ENCODE measurements at regions not wholly inside any gene's neighbourhood (a gene's known extent, or its start where the extent isn't known, plus 50 kb on each side); places are given as distances from the start of the nearest gene placed in this dataset.

- Histone ChIP-seq H3K27ac (replicated peaks in 1 of 4) (no peak overlapping the region), H3K9me3 (no peaks in the 10 kb centered on the region), H3K36me3 (no peaks in the 10 kb centered on the region), H3K27me3 (no peaks in the 10 kb centered on the region), H3K4me3 (no peak overlapping the region), H3K4me1 (peaks cover 4 to 12% (median 9%) of the 10 kb centered on the region in 4 donors)
- intact Hi-C loops (cut with DNase I) = no loop called here
- TF ChIP-seq CTCF (IDR thresholded peaks at IDR 0.05) = no peak
- TF ChIP-seq POLR2AphosphoS5 (IDR thresholded peaks at IDR 0.05) = no peak
- no peak for TF ChIP-seq POLR2A (IDR thresholded peaks at IDR 0.05; ENCODE audit: low read depth)
- no peak for TF ChIP-seq EP300 (IDR thresholded peaks at IDR 0.05)
- WGBS = 68% methylated on average over 5 of the region's 5 CpGs
- DNase-seq (ENCODE audit: extremely low spot score) = no peak
Measured at GRCh38 chr9:86459599-86460155, 105.5 kb upstream of the TUT7 start.

- Histone ChIP-seq H3K4me1 (peaks cover 4 to 16% (median 14%) of the 10 kb centered on the region in 4 donors), H3K9me3 (no peaks in the 10 kb centered on the region), H3K4me3 (no peak overlapping the region), H3K27ac (replicated peaks in 1 of 4) (no peak overlapping the region), H3K27me3 (no peaks in the 10 kb centered on the region), H3K36me3 (no peaks in the 10 kb centered on the region)
- intact Hi-C loops (cut with DNase I) = no loop called here
- no peak for DNase-seq (ENCODE audit: extremely low spot score)
- no peak for TF ChIP-seq POLR2AphosphoS5 (IDR thresholded peaks at IDR 0.05)
- no peak for TF ChIP-seq EP300 (IDR thresholded peaks at IDR 0.05)
- no peak for TF ChIP-seq POLR2A (IDR thresholded peaks at IDR 0.05; ENCODE audit: low read depth)
- TF ChIP-seq CTCF (IDR thresholded peaks at IDR 0.05) = no peak
Measured at GRCh38 chr9:86459191-86459590, 105.0 kb upstream of the TUT7 start.

- Histone ChIP-seq H3K9me3 (no peaks in the 10 kb centered on the region), H3K4me1 (peaks cover 4 to 22% (median 18%) of the 10 kb centered on the region in 4 donors), H3K27ac (replicated peaks in 1 of 4) (no peak overlapping the region), H3K27me3 (no peaks in the 10 kb centered on the region), H3K36me3 (no peaks in the 10 kb centered on the region), H3K4me3 (no peak overlapping the region)
- no peak for DNase-seq (ENCODE audit: extremely low spot score)
- WGBS = 90% methylated on average over 7 of the region's 7 CpGs
- TF ChIP-seq CTCF (IDR thresholded peaks at IDR 0.05) (no peak), POLR2AphosphoS5 (IDR thresholded peaks at IDR 0.05) (no peak), POLR2A (IDR thresholded peaks at IDR 0.05; ENCODE audit: low read depth) (no peak), EP300 (IDR thresholded peaks at IDR 0.05) (no peak)
- intact Hi-C loops (cut with DNase I) = no loop called here
Measured at GRCh38 chr9:86458191-86458855, 104.1 kb upstream of the TUT7 start.

- WGBS = 87% methylated on average over 4 of the region's 4 CpGs
- Histone ChIP-seq H3K36me3 (no peaks in the 10 kb centered on the region), H3K4me1 (peaks cover 4 to 24% (median 20%) of the 10 kb centered on the region in 4 donors), H3K27me3 (no peaks in the 10 kb centered on the region), H3K27ac (replicated peaks in 1 of 4) (no peak overlapping the region), H3K9me3 (no peaks in the 10 kb centered on the region), H3K4me3 (no peak overlapping the region)
- DNase-seq (ENCODE audit: extremely low spot score) = no peak
- no peak for TF ChIP-seq POLR2A (IDR thresholded peaks at IDR 0.05; ENCODE audit: low read depth)
- TF ChIP-seq CTCF (IDR thresholded peaks at IDR 0.05) = no peak
- TF ChIP-seq POLR2AphosphoS5 (IDR thresholded peaks at IDR 0.05) = no peak
- TF ChIP-seq EP300 (IDR thresholded peaks at IDR 0.05) = no peak
- intact Hi-C loops (cut with DNase I) = no loop called here
Measured at GRCh38 chr9:86456416-86456815, 102.2 kb upstream of the TUT7 start.

All from esophagus muscularis mucosa (tissue), 4 donors.